A673 (cell line): ENCODE measurements at regions not wholly inside any gene's neighbourhood (a gene's known extent, or its start where the extent isn't known, plus 50 kb on each side); places are given as distances from the start of the nearest gene placed in this dataset.
A peak's percentile ranks its signal among the peaks of the same experiment; 100 is the strongest.

Experiments used
- CTCF ChIP-seq: fragments of 300-800, 200-600 bp; sonication (generic); conservative IDR thresholded peaks from 2 replicates; pipeline ENCODE4 v1.5.1; 2017; ENCODE audit warnings: low read depth, mild to moderate bottlenecking, antibody characterized with exemption, low read length, moderate library complexity, mixed read lengths
- EZH2 ChIP-seq: fragments of 200-600 bp; sonication (generic); IDR thresholded peaks from 2 replicates; pipeline ENCODE4 v1.6.1; 2017; ENCODE audit warnings: borderline replicate concordance, low read depth, mild to moderate bottlenecking, mixed read lengths, antibody characterized with exemption, low read length; ENCODE audit not compliant: poor library complexity, severe bottlenecking

- TF ChIP-seq CTCF (peak; percentile 95), EZH2 (no peak)
These were observed 128.8 kb upstream of the CACNA2D1 start for GRCh38 chr7:82572195-82572880.
